GM10248 (cell line): ENCODE measurements at regions not wholly inside any gene's neighbourhood (a gene's known extent, or its start where the extent isn't known, plus 50 kb on each side); places are given as distances from the start of the nearest gene placed in this dataset.
"Not testable (repeated sequence)": the region's sequence is repeated elsewhere in the genome, so short reads cannot be mapped to it uniquely, and the experiment has no call there.

Experiments
- CTCF ChIA-PET: fragments of 300-600 bp; sonication (Branson Sonifier 250); formaldehyde crosslinking; extraction: SDS; loops from one replicate; lab custom pipeline; 2021; ENCODE audit warnings: antibody characterized with exemption; lab: Yijun Ruan, JAX
- POLR2A ChIA-PET: fragments of 350-650 bp; sonication (Branson Sonifier 250); formaldehyde crosslinking; extraction: SDS; loops from one replicate; lab custom pipeline; 2020; ENCODE audit warnings: antibody characterized with exemption; lab: Yijun Ruan, JAX
- DNase-seq: peaks from one replicate; pipeline ENCODE4 v3.0.0; 2012; ENCODE audit errors: extremely low spot score
- TF ChIP-seq, protein P1 (sequence below): IDR thresholded peaks from 2 replicates; pipeline ENCODE4 v1.5.1; 2012; ENCODE audit warnings: mild to moderate bottlenecking, low read depth; ENCODE audit errors: extremely low read depth, missing control alignments, control extremely low read depth

DNA sequence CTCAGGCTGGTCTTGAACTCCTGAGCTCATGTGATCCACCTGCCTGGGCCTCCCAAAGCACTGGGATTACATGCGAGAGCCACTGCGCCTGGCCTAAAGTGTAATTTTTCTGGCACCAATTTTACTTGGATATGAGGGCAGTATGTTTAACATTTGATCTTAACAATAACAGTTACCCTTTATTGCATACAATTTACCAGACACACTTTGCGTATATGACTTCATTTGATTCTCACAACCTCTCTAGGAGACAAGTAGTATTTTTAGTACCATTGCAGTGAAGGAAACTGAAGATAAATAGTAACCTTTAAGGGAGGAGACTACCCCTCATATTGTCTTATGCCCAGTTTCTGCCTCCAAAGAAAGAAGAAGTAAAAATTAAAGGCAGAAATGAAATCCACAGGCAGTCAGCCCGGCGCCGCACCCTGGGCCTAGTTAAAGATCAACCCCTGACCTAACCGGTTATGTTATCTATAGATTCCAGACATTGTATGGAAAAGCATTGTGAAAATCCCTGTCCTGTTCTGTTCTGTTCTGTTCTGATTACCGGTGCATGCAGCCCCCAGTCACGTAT, 54.0 kb downstream of the CYP26A1 start:
- CTCF ChIA-PET: interaction anchor here (2.9 kb wide), 1 partner anchor 12 kb away, joined by 17 read pairs; no protein-coding TSS in a partner anchor
- DNase-seq, POLR2A ChIA-PET: not testable (repeated sequence)

DNA sequence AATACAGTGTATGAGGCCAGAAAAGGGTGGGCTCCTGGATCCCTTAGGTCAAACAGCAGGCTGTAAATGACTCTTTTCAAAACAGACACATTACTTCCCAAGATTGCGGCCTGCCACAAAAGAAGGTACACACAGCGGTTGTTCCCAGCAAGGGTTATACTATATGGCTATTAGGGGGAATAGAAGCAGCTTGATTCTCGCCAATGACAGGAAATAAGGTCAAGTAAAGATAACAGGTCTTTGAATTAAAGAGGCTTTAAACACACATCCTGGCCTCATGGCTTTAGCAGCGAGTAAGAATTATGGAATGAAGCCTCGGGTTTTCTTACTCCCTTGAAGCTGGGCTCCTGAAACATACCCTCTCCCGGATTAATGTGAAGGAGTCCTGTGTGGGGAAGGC, 58.3 kb downstream of the CYP26A1 start:
- ChIA-PET POLR2A (no interaction called here), CTCF (interaction anchor here (1.4 to 2.2 kb wide), 2 partner anchors 16 kb away, joined by 7 read pairs; no protein-coding TSS in a partner anchor)
- TF ChIP-seq, protein P1, sequence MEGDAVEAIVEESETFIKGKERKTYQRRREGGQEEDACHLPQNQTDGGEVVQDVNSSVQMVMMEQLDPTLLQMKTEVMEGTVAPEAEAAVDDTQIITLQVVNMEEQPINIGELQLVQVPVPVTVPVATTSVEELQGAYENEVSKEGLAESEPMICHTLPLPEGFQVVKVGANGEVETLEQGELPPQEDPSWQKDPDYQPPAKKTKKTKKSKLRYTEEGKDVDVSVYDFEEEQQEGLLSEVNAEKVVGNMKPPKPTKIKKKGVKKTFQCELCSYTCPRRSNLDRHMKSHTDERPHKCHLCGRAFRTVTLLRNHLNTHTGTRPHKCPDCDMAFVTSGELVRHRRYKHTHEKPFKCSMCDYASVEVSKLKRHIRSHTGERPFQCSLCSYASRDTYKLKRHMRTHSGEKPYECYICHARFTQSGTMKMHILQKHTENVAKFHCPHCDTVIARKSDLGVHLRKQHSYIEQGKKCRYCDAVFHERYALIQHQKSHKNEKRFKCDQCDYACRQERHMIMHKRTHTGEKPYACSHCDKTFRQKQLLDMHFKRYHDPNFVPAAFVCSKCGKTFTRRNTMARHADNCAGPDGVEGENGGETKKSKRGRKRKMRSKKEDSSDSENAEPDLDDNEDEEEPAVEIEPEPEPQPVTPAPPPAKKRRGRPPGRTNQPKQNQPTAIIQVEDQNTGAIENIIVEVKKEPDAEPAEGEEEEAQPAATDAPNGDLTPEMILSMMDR: no peak
- no peak for DNase-seq

DNA sequence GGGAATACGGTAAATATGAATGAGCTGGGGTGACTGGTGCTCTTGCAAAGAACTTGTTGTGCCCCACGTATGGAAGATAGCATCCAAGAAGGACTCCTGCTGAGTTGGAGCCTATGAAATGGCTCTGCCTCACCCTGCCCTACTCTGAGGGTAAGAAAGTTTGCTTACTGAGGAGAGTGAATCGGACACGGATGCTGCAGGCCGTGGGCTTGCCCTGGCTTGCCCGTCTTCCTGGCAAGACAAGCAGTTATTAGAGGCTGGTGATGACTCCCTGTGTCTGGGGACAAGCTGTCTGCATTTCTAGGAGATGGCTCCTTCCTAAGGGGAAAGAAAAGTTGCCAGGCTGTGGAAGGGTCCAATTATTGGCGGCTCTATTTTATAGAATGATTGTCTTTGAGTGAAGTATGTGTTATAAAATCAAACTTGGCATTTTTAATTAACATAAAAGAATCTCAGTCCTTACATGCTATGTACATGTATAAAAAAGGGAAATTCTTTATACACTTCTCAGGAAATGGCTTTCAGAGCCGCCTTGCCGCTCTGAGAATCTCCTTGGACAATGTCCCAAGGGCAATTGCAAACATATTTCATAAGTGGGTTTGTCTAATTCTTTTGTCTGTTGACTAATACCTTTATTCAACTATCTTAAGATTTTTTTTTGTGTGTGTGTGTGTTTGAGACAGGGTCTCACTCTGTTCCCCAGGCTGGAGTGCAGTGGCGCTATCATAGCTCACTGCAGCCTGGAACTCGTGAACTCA, 64.6 kb downstream of the CYP26A1 start:
- ChIA-PET POLR2A (no interaction called here), CTCF (interaction anchor here (1.7 to 2.5 kb wide), 3 partner anchors 12 to 22 kb away, joined by 3 to 7 read pairs (median 7); no protein-coding TSS in a partner anchor)
- DNase-seq: no peak
- TF ChIP-seq, protein P1: no peak

DNA sequence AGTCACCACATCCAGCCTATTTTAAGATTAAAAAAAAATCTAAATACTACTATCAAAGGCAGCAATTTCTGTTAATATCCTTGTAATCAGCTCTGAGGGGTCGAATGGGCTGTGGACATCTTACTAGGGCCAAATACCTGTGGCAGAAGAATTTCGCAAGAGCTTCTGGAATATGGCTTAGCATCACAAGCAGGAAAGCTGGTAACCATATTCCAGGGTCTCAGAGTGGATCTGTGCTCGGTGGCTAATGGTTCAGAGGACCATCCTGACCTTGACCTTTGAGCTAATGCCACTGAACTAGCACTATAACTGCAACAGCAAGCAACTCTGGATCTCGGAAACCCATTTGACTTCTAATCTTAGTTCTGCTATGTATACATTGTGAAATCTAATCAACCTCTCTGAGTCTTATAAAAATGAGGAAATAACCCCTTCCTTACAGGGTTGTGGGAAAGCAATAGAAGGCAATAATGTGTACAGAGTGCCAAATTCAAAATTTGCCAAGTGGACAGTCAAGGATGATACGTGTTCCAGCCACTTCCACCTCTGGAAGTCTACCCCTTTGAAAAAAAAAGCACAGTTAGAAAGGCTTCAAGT, 65.5 kb downstream of the CYP26A1 start:
- POLR2A ChIA-PET: no interaction called here
- CTCF ChIA-PET: interaction anchor here (2.4 kb wide), 1 partner anchor 23 kb away, joined by 7 read pairs; no protein-coding TSS in a partner anchor

DNA sequence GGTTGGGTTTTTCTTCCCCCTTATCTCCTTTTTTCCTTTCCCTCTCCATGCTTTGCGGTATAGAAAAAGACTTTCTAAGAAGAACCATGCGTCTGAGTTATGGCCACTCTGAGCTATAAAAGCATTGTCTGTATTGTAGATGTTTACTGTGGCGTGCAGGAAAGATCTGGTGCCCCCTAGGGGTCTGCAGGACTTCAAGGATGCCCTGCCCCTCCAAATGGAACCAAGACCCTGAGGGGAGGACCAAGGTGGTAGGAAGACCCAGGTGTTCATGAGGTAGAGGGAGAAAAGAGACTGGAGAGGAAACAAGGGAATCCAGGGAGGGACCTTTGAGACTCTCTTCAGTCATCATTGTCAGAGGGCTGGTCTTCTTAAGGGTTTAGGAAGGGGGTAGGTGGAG, 68.8 kb downstream of the CYP26A1 start:
- CTCF ChIA-PET: no interaction called here
- POLR2A ChIA-PET: no interaction called here

More for the DNA sequence above, 65.5 kb downstream of the CYP26A1 start:
- DNase-seq: no peak
- TF ChIP-seq, protein P1: no peak

DNA sequence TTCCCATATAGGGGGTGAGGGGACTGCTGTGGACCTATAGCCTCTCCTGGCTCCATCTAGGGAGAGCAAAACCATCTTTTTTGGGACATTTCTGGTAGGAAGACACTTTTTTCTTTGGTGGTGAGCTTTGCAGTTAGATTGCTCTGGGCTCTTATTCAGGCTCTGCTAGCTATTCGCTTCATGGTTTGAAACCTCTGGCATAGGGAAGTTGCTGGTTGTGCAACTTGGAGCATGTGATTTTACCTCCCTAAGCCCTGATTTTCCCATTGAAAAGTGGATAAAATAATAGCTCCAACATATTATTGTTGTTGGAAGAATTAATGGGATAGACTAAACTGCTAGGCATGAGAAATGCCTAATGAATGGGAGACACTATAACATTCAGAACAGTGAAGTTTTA, 69.6 kb downstream of the CYP26A1 start:
- CTCF ChIA-PET: interaction anchor here (1.0 kb wide), 1 partner anchor 30 kb away, joined by 3 read pairs; no protein-coding TSS in a partner anchor
- TF ChIP-seq, protein P1: no peak
- POLR2A ChIA-PET: no interaction called here
- no peak for DNase-seq

More for the DNA sequence above, 68.8 kb downstream of the CYP26A1 start:
- TF ChIP-seq, protein P1: no peak
- no peak for DNase-seq

DNA sequence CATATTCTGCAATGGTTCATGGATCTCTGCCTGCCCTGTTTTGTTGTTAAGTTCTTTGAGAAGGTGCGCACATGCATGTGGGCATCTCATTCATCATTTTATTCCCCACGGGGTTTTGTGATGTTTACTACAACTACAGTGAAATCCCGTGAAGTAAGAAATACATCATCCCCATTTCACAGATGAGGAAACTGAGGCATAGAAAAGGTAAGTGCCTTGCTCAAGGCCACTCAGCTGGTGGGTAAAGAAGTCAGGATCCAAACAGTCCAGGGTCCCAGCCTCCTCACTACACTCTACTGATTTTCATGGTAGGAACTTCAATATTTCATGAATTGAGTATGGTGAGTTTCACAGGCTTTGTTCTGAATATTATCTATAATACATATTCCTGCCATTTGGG, 72.6 kb downstream of the CYP26A1 start:
- CTCF ChIA-PET: interaction anchor here (1.3 kb wide), 1 partner anchor 11 kb away, joined by 3 read pairs; no protein-coding TSS in a partner anchor
- DNase-seq: no peak
- POLR2A ChIA-PET: no interaction called here
- TF ChIP-seq, protein P1: no peak
